K562 (cell line): ENCODE measurements at regions not wholly inside any gene's neighbourhood (a gene's known extent, or its start where the extent isn't known, plus 50 kb on each side); places are given as distances from the start of the nearest gene placed in this dataset.

Source experiments
- ATAC-seq: fragments of 200-7000 bp; cut with Tn5 transposase; 3 replicates; pipeline ENCODE4 v1.9.1; 2020; ENCODE audit warnings: moderate library complexity
- BruUV-seq: library from RNA; stranded (reverse); fragments of 400-500 nt; replicated peaks from 2 replicates; lab custom pipeline; 2021; lab: Mats Ljungman, UMichigan
- CTCF ChIA-PET: fragments of 300-600 bp; formaldehyde crosslinking; extraction: SDS; loops from one replicate; lab custom pipeline; 2021; ENCODE audit warnings: low intra/inter-chr PET ratio; lab: Yijun Ruan, JAX
- POLR2A ChIA-PET: fragments of 300-600, 350-650 bp; sonication (Branson Sonifier 250); formaldehyde crosslinking; extraction: SDS; loops from one replicate; lab custom pipeline; 2021; ENCODE audit warnings: antibody characterized with exemption, inconsistent platforms; lab: Yijun Ruan, JAX
- DNase-seq, 4 experiments: peaks; one replicate each; pipeline versions ENCODE4 v3.0.0 to v3.0.0-alpha.2; 2011 to 2018; ENCODE audit warnings: low spot score in 3 of 4, mixed read lengths in 3 of 4; ENCODE audit errors: extremely low read depth in 1 of 4
- FAIRE-seq: peaks from 2 replicates; lab custom pipeline; 2011; peaks lifted over from hg19 to GRCh38; lab: Jason Lieb, UNC
- H2AFZ ChIP-seq: 2 replicates; pipeline ENCODE4 v1.6.0; 2011; ENCODE audit warnings: low read depth, low read length, control low read depth, inconsistent platforms
- H3K27ac ChIP-seq: fragments of 200-600 bp; 3 replicates; pipeline ENCODE4 v1.8.0; 2011; ENCODE audit warnings: low read depth, mild to moderate bottlenecking, control low read depth, inconsistent platforms, low read length, moderate library complexity, mixed read lengths; ENCODE audit errors: extremely low read depth
- H3K27me3 ChIP-seq, 2 experiments: fragments of 300-600 bp in 1 of 2; 2 replicates in 1 of 2; 3 replicates in 1 of 2; pipeline versions ENCODE4 v1.6.0 to v1.8.0; 2011; ENCODE audit warnings: inconsistent platforms in 2 of 2, low read length in 2 of 2, mild to moderate bottlenecking in 1 of 2, mixed read lengths in 1 of 2, moderate library complexity in 1 of 2; ENCODE audit not compliant: control insufficient read depth in 2 of 2, insufficient read depth in 2 of 2
- H3K36me3 ChIP-seq: fragments of 300-600 bp; 3 replicates; pipeline ENCODE4 v1.8.0; 2011; ENCODE audit warnings: mild to moderate bottlenecking, low read length, inconsistent platforms; ENCODE audit not compliant: control insufficient read depth, insufficient read depth
- H3K4me1 ChIP-seq, 2 experiments: fragments of 200-600 bp in 1 of 2; replicated peaks in 1 of 2; 2 replicates in 1 of 2; 3 replicates in 1 of 2; pipeline versions ENCODE4 v1.5.1 to v1.8.0; 2011; ENCODE audit warnings: inconsistent platforms in 2 of 2, low read length in 2 of 2, mild to moderate bottlenecking in 1 of 2, mixed read lengths in 1 of 2, moderate library complexity in 1 of 2; ENCODE audit not compliant: control insufficient read depth in 2 of 2, insufficient read depth in 2 of 2
- H3K4me2 ChIP-seq: 2 replicates; pipeline ENCODE4 v1.6.1; 2011; ENCODE audit warnings: low read length, control low read depth, inconsistent platforms, mixed read lengths; ENCODE audit not compliant: insufficient read depth
- H3K4me3 ChIP-seq: fragments of 200-600 bp; sonication (generic), shearing (Covaris generic); 2 replicates; pipeline ENCODE4 v1.5.1; 2016; ENCODE audit warnings: control low read depth, inconsistent platforms
- H3K79me2 ChIP-seq: fragments of 200-600 bp; 3 replicates; pipeline ENCODE4 v1.8.0; 2011; ENCODE audit warnings: low read length, inconsistent platforms; ENCODE audit not compliant: control insufficient read depth, insufficient read depth
- H3K9ac ChIP-seq, 2 experiments: 2 replicates each; pipeline versions ENCODE4 v1.6.0 to v1.6.1; 2011; ENCODE audit warnings: low read depth in 2 of 2, low read length in 2 of 2, control low read depth in 1 of 2, inconsistent platforms in 1 of 2, mild to moderate bottlenecking in 1 of 2, mixed read lengths in 1 of 2; ENCODE audit not compliant: insufficient read depth in 1 of 2
- H3K9me1 ChIP-seq: one replicate; pipeline ENCODE4 v1.6.0; 2011; ENCODE audit warnings: inconsistent platforms, mild to moderate bottlenecking, low read length, moderate library complexity; ENCODE audit not compliant: control insufficient read depth, insufficient read depth
- H3K9me3 ChIP-seq: replicated peaks from 2 replicates; pipeline ENCODE4 v1.5.1; 2011; ENCODE audit warnings: low read depth, low read length, inconsistent platforms; ENCODE audit not compliant: control insufficient read depth, insufficient read depth
- H4K20me1 ChIP-seq: replicated peaks from 2 replicates; pipeline ENCODE4 v1.6.1; 2011; ENCODE audit warnings: low read length, inconsistent platforms, mixed read lengths; ENCODE audit not compliant: control insufficient read depth, insufficient read depth
- ARHGAP35 ChIP-seq: fragments of 450-650 bp; IDR thresholded peaks from 2 replicates; pipeline ENCODE4 v1.6.1; 2018; ENCODE audit not compliant: partially characterized antibody
- FOXK1 ChIP-seq: sonication (generic); formaldehyde crosslinking; IDR thresholded peaks from 2 replicates; pipeline ENCODE4 v1.8.0; 2022; ENCODE audit warnings: missing genetic modification reagents, mild to moderate bottlenecking, borderline replicate concordance
- HDAC1 ChIP-seq, 2 experiments: fragments of 450-650 bp; IDR thresholded peaks; 2 replicates each; pipeline ENCODE4 v1.6.1; 2016 to 2017; ENCODE audit warnings: inconsistent platforms in 1 of 2, mild to moderate bottlenecking in 1 of 2, moderate library complexity in 1 of 2
- KDM4B ChIP-seq, 2 experiments: fragments of 450-650 bp in 1 of 2; sonication (generic) in 1 of 2; IDR thresholded peaks; 2 replicates each; pipeline ENCODE4 v1.6.1; 2016 to 2017; ENCODE audit warnings: borderline replicate concordance in 2 of 2, antibody characterized with exemption in 1 of 2, low read depth in 1 of 2, mild to moderate bottlenecking in 1 of 2
- MTA3 ChIP-seq: fragments of 450-650 bp; formaldehyde crosslinking; IDR thresholded peaks from 2 replicates; pipeline ENCODE4 v1.6.1; 2017; ENCODE audit warnings: mild to moderate bottlenecking, borderline replicate concordance
- SAP30 ChIP-seq: fragments of 200-600 bp; sonication (generic); IDR thresholded peaks from 2 replicates; pipeline ENCODE4 v1.6.1; 2012; ENCODE audit warnings: borderline replicate concordance, low read depth, mild to moderate bottlenecking, moderate library complexity, low read length, control low read depth, inconsistent platforms; ENCODE audit not compliant: insufficient read depth, poor library complexity, severe bottlenecking
- ZFP30 ChIP-seq: fragments of 250-450 bp; sonication (Bioruptor Pico); IDR thresholded peaks from 2 replicates; pipeline ENCODE4 v1.8.0; 2022; ENCODE audit warnings: moderate library complexity, mild to moderate bottlenecking, inconsistent platforms, borderline replicate concordance
- ZNF165 ChIP-seq: fragments of 250-450 bp; sonication (Bioruptor Pico); IDR thresholded peaks from 2 replicates; pipeline ENCODE4 v1.4.0; 2020; ENCODE audit warnings: borderline replicate concordance
- ZNF197 ChIP-seq: fragments of 200-800 bp; sonication (Bioruptor generic); IDR thresholded peaks from 2 replicates; pipeline ENCODE4 v1.6.1; 2016; ENCODE audit warnings: low read depth, missing genetic modification characterization, missing compliant biosample characterization
- ZNF212 ChIP-seq: fragments of 450-650 bp; formaldehyde crosslinking; IDR thresholded peaks from 2 replicates; pipeline ENCODE4 v1.4.0; 2020; ENCODE audit warnings: mild to moderate bottlenecking
- ZNF584 ChIP-seq: fragments of 200-800 bp; sonication (Bioruptor generic); IDR thresholded peaks from 2 replicates; pipeline ENCODE4 v1.6.1; 2016; ENCODE audit warnings: low read depth, mild to moderate bottlenecking, missing genetic modification characterization, missing compliant biosample characterization
- ZSCAN29 ChIP-seq: fragments of 450-650 bp; IDR thresholded peaks from 2 replicates; pipeline ENCODE4 v1.6.1; 2017
- WGBS: fragments of 100-300 bp; shearing (Covaris generic); methylation state at CpG from one replicate; pipeline ENCODE4 v1.1.6; 2016; ENCODE audit warnings: low coverage, mixed read lengths; ENCODE audit not compliant: insufficient coverage; ENCODE audit errors: missing lambda C conversion rate; 5-methylcytosine and 5-hydroxymethylcytosine counted together
- in situ Hi-C: fragments of 300-500 bp; cut with MboI; formaldehyde crosslinking; loops from 4 replicates; pipeline ENCODE4 v1.15.0; 2018; ENCODE audit warnings: inconsistent platforms, mixed read lengths
- intact Hi-C: fragments of 100-400 bp; cut with micrococcal nuclease; formaldehyde crosslinking; loops from 2 replicates; pipeline ENCODE4 v1.14.2; 2022

- 5% methylated on average over 2 of the region's 2 CpGs for WGBS
- DNase-seq (no peak), ATAC-seq (no peak), FAIRE-seq (no peak)
- in situ Hi-C loops (no loop called here), intact Hi-C loops (no loop called here)
- TF ChIP-seq ZFP30: no peak
- no peak for TF ChIP-seq KDM4B (IDR thresholded peaks at IDR 0.05; ENCODE audit: borderline replicate concordance in 2 of 2, low read depth in 1 of 2)
- no peak for TF ChIP-seq ZSCAN29
- TF ChIP-seq ZNF584: no peak
- no peak for TF ChIP-seq HDAC1 (IDR thresholded peaks at IDR 0.05)
- Histone ChIP-seq H3K4me2 (no peak overlapping the region), H4K20me1 (no peaks in the 10 kb centered on the region), H3K9ac (no peak overlapping the region), H3K27me3 (no peaks in the 10 kb centered on the region), H2AFZ (no peak overlapping the region), H3K4me1 (no peaks in the 10 kb centered on the region), H3K4me3 (no peak overlapping the region), H3K36me3 (no peaks in the 10 kb centered on the region), H3K9me3 (0 out of 2 replicates have a peak, but pooled peaks cover 2% of the 10 kb centered on the region), H3K9me1 (no peaks in the 10 kb centered on the region), H3K27ac (no peak overlapping the region), H3K79me2 (no peaks in the 10 kb centered on the region)
- POLR2A ChIA-PET: no interaction called here
- CTCF ChIA-PET: no interaction called here
- no TSS peak for BruUV-seq
Observed at GRCh38 chr4:149160370-149160769, 655.3 kb downstream of the IQCM start.

GRCh38 chr4:149158817-149159216 lies 656.8 kb downstream of the IQCM start:
- no peaks in the 10 kb centered on the region for H3K36me3 ChIP-seq
- TF ChIP-seq ARHGAP35 (no peak), MTA3 (no peak), SAP30 (no peak), ZNF212 (CRISPR knock-in tag) (no peak), ZNF197 (no peak), FOXK1 (no peak), ZNF165 (CRISPR knock-in tag) (no peak)
- H3K27me3 ChIP-seq: no peaks in the 10 kb centered on the region
- FAIRE-seq (no peak), DNase-seq (no peak), ATAC-seq (no peak)
- 3% methylated on average over 3 of the region's 3 CpGs for WGBS
- in situ Hi-C loops: no loop called here
- H3K79me2 ChIP-seq: no peaks in the 10 kb centered on the region
- no peaks in the 10 kb centered on the region for H4K20me1 ChIP-seq
- H3K4me1 ChIP-seq: no peaks in the 10 kb centered on the region
- POLR2A ChIA-PET: no interaction called here
- no peak overlapping the region for H3K4me3 ChIP-seq
- no peak overlapping the region for H3K4me2 ChIP-seq
- no peaks in the 10 kb centered on the region for H3K9me1 ChIP-seq
- H3K9ac ChIP-seq: no peak overlapping the region
- no TSS peak for BruUV-seq
- no peak overlapping the region for H3K27ac ChIP-seq
- no peaks in the 10 kb centered on the region for H3K9me3 ChIP-seq
- no peak overlapping the region for H2AFZ ChIP-seq
- intact Hi-C loops: no loop called here
- CTCF ChIA-PET: no interaction called here
